ENCODE measurements at regions not wholly inside any gene's neighbourhood (a gene's known extent, or its start where the extent isn't known, plus 50 kb on each side); places are given as distances from the start of the nearest gene placed in this dataset.

- TF ChIP-seq EZH2phosphoT487 (IDR thresholded peaks at IDR 0.05; ENCODE audit: insufficient read depth, low read depth) = no peak
- no peak for TF ChIP-seq EZH2 (IDR thresholded peaks at IDR 0.05; ENCODE audit: insufficient read depth, poor library complexity, severe bottlenecking)
Observed at GRCh38 chr7:54299426-54299825, 242.7 kb upstream of the VSTM2A start.
